Neural crest cell (in vitro differentiated cells): ENCODE measurements at regions not wholly inside any gene's neighbourhood (a gene's known extent, or its start where the extent isn't known, plus 50 kb on each side); places are given as distances from the start of the nearest gene placed in this dataset.

Experiments used
- DNase-seq: peaks from one replicate; pipeline ENCODE4 v3.0.0; 2021; ENCODE audit warnings: low read depth, mixed read lengths, low spot score
- H3K27ac Mint-ChIP-seq: one replicate; pipeline ENCODE4 v1.8.0; 2021; ENCODE audit warnings: mild to moderate bottlenecking, mixed read lengths; ENCODE audit not compliant: unreplicated experiment
- H3K27me3 Mint-ChIP-seq: 2 replicates; pipeline ENCODE4 v1.8.0; 2021; ENCODE audit warnings: low read depth, mild to moderate bottlenecking, mixed read lengths
- H3K36me3 Mint-ChIP-seq: 2 replicates; pipeline ENCODE4 v1.8.0; 2021; ENCODE audit warnings: low read depth, mild to moderate bottlenecking, mixed read lengths
- H3K4me1 Mint-ChIP-seq: 2 replicates; pipeline ENCODE4 v1.8.0; 2021; ENCODE audit warnings: mixed read lengths
- H3K4me3 Mint-ChIP-seq: one replicate; pipeline ENCODE4 v1.8.0; 2021; ENCODE audit warnings: mild to moderate bottlenecking, mixed read lengths
- H3K9me3 Mint-ChIP-seq: 2 replicates; pipeline ENCODE4 v1.8.0; 2021; ENCODE audit warnings: mixed read lengths
- CTCF ChIP-seq: fragments of 200-600 bp; sonication (generic); conservative IDR thresholded peaks from 2 replicates; pipeline ENCODE4 v1.5.0; 2021; ENCODE audit warnings: antibody characterized with exemption, mild to moderate bottlenecking

DNA sequence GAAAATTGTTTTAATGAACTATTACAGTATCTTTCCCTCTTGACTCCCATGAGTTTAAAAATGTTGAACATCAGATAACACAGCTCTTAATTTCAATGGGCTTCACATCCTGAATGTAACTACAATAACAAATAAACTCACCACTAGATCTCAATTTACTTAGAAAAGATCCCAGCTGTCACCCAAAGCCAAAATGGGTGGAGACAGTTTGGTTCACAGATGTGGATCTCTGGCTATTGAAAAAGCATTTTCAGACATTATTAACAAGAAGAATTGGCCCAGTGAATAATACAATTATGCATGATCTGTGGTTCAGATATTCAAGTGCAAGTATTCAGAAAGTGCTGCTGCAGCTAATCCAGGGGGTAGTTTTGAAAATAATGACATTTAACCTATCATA lies 184.7 kb upstream of the RALGAPA2 start:
- TF ChIP-seq CTCF, result no peak
- peaks cover 3% of the 10 kb centered on the region for H3K36me3 Mint-ChIP-seq
- no peak overlapping the region for H3K4me3 Mint-ChIP-seq
- DNase-seq, result no peak
- H3K27ac Mint-ChIP-seq, result no peak overlapping the region
- peaks cover 15% of the 10 kb centered on the region for H3K4me1 Mint-ChIP-seq
- H3K27me3 Mint-ChIP-seq, result peaks cover 42% of the 10 kb centered on the region
- no peaks in the 10 kb centered on the region for H3K9me3 Mint-ChIP-seq

DNA sequence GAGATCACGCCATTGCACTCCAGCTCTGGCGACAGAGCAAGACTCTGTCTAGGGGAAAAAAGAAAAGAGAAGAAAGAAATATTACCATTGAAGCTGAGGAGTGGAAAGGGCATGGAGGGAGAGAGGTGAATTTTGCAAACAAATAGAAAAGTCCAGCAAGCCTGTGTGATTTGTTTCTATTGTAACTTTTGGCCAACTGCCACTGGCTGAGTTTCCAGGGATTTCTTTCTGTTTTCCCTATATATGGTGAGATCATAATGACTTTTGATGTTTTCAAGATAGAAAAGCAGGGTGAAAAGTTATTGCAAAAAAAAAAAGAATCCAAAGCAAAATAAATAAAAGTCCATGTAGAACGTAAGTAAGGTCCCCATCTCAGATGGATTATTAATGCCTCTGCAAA lies 184.2 kb upstream of the RALGAPA2 start:
- Mint-ChIP-seq H3K27me3 (peaks cover 47% of the 10 kb centered on the region), H3K9me3 (no peaks in the 10 kb centered on the region), H3K4me3 (no peak overlapping the region), H3K36me3 (peaks cover 3% of the 10 kb centered on the region), H3K27ac (no peak overlapping the region), H3K4me1 (peaks cover 15% of the 10 kb centered on the region)
- no peak for DNase-seq
- no peak for TF ChIP-seq CTCF

DNA sequence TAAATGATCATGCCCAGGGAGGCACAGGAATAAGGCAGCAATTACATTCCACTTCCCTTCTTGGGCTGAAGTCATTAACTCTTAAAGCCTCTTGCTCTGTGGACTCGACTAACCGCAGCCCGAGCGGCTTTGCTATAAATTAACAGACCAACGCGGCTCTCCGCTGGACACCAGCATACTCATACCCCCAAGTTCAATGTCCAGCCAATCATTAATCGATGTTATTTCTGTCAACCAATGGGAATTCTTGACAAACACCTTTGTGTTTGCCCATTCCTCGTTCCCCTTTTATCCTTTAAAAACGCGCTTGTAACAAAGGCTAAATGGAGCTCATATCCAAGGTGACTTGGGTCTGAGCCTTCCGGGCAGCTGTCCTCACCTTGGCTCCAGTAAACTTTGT lies 183.1 kb upstream of the RALGAPA2 start:
- no peak for TF ChIP-seq CTCF
- no peak overlapping the region for H3K4me3 Mint-ChIP-seq
- H3K9me3 Mint-ChIP-seq, result no peaks in the 10 kb centered on the region
- DNase-seq, result no peak
- H3K4me1 Mint-ChIP-seq, result peaks cover 15% of the 10 kb centered on the region
- peaks cover 3% of the 10 kb centered on the region for H3K36me3 Mint-ChIP-seq
- H3K27me3 Mint-ChIP-seq, result peaks cover 55% of the 10 kb centered on the region
- no peak overlapping the region for H3K27ac Mint-ChIP-seq

GRCh38 chr20:20894753-20895152 lies 182.3 kb upstream of the RALGAPA2 start:
- H3K27ac Mint-ChIP-seq, result no peak overlapping the region
- TF ChIP-seq CTCF, result no peak
- H3K4me3 Mint-ChIP-seq, result no peak overlapping the region
- H3K9me3 Mint-ChIP-seq, result no peaks in the 10 kb centered on the region
- H3K4me1 Mint-ChIP-seq, result peaks cover 15% of the 10 kb centered on the region
- peaks cover 3% of the 10 kb centered on the region for H3K36me3 Mint-ChIP-seq
- no peak for DNase-seq
- peaks cover 58% of the 10 kb centered on the region for H3K27me3 Mint-ChIP-seq

DNA sequence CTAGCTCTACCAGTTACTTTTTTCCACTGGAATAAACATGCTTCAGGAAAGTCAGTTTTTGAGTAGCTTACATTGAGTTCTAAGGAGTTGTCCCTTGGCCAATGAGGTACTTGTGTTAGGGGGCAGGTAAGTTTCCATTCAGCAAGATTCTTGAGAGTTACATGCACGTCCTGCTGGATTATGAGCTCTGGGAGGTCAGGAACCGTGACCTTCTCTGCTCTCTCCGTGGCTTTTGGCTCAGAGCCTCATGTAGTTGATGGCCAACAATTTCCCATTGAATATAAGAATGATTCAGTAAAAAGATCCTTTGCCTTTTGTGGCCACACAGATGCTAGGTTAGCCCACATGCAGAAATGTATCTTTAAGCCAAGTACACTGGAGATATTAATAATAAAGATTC lies 181.8 kb upstream of the RALGAPA2 start:
- H3K27ac Mint-ChIP-seq, result no peak overlapping the region
- H3K9me3 Mint-ChIP-seq, result no peaks in the 10 kb centered on the region
- no peak for TF ChIP-seq CTCF
- no peak overlapping the region for H3K4me3 Mint-ChIP-seq
- H3K4me1 Mint-ChIP-seq, result peaks cover 15% of the 10 kb centered on the region
- peaks cover 3% of the 10 kb centered on the region for H3K36me3 Mint-ChIP-seq
- H3K27me3 Mint-ChIP-seq, result peaks cover 62% of the 10 kb centered on the region
- DNase-seq, result no peak

GRCh38 chr20:20892328-20892727 lies 179.9 kb upstream of the RALGAPA2 start:
- Mint-ChIP-seq H3K9me3 (no peaks in the 10 kb centered on the region), H3K27me3 (peaks cover 77% of the 10 kb centered on the region), H3K27ac (no peak overlapping the region), H3K4me3 (no peak overlapping the region), H3K36me3 (peaks cover 3% of the 10 kb centered on the region), H3K4me1 (peaks cover 22% of the 10 kb centered on the region)
- TF ChIP-seq CTCF, result no peak
- DNase-seq, result no peak
